ENCODE measurements at regions not wholly inside any gene's neighbourhood (a gene's known extent, or its start where the extent isn't known, plus 50 kb on each side); places are given as distances from the start of the nearest gene placed in this dataset.

GRCh38 chr20:50273601-50274491 is 83.2 kb downstream of the CEBPB start:
- DNase-seq = no peak

- DNase-seq = no peak
These were observed 84.2 kb downstream of the CEBPB start for GRCh38 chr20:50274570-50275430.

GRCh38 chr20:50276119-50277063 is 85.8 kb downstream of the CEBPB start:
- DNase-seq = no peak

- DNase-seq = no peak
These were observed 86.4 kb downstream of the CEBPB start for GRCh38 chr20:50277064-50277415.

- DNase-seq = no peak
These were observed 87.1 kb downstream of the CEBPB start for GRCh38 chr20:50277460-50278376.

GRCh38 chr20:50278377-50278683 is 87.7 kb downstream of the CEBPB start:
- DNase-seq = no peak

DNA sequence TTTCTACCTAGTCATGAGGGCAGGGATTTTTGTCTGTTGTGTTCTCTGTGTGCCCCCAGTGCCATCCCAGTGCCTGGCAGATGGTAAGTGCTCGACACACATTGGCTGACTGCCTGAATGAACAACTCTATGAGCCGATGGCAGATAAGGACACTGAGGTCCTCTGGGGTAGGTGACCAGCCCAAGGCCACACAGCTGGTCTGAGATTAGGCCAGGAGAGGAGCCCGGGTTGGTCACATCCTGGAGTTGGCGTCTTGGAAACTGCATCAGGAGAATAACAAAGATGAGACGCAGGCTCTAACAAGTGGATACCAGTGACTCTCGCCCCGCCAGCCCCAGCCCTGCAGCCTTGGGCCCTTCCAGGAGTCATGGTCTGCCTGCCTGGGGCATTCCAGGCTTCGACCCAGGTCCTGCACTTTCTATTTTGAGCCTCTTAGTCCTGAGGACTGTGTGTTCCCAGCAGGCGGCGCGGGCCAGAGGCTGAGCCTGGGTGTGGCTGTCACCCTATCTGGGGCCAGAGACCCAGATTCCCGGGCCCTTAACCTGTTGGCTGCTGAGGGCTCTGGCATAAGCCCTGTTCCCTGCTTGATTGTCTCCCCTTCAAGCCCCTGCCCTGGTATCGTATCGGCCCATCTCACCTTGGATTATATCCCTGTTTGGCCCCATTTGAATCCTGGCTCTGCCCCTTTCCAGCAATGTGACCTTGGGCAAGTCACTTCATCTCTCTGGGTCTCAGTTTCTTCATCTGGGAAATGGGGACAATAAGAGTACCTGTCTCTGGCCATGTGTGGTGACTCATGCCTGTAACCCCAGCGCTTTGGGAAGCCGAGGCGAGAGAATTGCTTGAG is 88.3 kb downstream of the CEBPB start:
- no peak for DNase-seq

DNA sequence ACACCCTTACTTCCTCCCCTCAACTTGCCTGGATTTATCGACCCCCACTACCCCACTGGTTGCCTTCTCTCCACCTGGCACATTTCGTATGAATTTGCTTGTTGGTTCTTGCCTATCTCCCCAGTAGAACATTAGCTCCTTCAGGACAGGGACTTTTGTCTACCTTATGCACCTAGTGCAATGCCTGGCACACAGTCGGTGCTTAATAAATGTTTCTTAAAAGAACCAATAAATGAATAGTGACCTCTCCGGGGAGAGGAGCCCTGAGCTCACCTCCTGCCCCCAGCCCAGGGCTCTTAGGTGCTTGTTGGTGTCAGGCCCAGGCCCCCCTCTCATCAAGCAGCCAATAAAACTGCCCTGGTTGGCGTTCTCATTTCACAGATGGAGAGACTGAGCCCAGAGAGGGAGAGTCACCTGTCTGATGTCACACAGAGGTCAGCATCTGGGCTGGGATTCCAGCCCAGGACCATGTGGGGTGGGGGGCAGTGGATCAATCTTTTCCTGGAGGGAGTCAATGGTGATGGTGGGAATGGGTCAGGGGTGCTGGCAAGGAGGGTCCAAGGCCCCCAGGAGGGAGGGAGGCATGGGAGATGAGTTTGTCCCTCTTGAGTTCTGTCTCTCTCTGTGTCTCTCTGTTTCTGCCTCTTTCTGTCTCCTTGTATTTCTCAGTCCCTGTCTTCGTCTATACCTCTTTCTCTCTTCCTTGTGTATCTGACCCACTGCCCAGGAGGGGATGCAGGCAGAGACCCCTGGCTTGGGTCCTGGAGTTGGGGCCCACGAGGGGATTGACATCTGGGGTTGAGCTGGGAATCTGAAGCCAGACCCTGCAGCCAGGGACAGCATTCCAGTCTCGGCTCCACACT is 89.6 kb downstream of the CEBPB start:
- DNase-seq = no peak

DNA sequence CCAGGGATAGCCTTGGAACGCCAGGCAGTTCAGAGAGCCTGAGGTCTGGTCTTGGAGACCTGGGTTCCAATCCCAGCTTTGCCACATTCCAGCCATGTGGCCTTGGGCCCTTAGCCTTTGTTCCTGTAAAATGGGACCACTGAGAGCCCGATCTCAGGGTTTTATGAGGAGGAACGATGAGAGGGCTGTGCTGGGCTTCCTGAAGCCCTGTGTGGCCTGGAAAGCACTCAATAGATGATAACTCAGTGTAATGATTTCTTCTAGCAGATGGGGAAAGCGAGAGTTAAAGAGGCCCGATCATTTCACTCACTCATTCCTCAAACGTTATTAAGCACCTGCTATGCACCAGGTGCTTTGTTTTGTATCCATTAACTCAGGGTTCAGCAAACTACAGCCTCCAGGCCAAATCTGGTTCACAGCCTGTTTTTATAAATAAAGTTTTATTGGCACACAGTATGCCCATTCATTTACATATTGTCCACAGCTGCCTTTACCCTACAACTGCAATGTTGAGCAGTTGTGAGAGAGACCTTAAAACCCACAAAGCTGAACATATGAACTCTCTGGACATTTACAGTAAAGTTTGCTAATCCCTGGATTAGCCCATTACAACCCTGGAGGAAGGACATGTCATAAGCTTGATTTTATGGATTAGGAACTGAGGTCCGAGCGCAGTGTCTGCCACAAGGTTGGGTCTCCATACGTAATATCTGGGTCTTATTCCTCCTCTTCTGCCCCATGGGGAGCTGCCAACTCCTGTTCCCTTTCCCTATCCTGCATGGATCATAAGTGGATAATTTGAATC is 90.4 kb downstream of the CEBPB start:
- DNase-seq = no peak

DNA sequence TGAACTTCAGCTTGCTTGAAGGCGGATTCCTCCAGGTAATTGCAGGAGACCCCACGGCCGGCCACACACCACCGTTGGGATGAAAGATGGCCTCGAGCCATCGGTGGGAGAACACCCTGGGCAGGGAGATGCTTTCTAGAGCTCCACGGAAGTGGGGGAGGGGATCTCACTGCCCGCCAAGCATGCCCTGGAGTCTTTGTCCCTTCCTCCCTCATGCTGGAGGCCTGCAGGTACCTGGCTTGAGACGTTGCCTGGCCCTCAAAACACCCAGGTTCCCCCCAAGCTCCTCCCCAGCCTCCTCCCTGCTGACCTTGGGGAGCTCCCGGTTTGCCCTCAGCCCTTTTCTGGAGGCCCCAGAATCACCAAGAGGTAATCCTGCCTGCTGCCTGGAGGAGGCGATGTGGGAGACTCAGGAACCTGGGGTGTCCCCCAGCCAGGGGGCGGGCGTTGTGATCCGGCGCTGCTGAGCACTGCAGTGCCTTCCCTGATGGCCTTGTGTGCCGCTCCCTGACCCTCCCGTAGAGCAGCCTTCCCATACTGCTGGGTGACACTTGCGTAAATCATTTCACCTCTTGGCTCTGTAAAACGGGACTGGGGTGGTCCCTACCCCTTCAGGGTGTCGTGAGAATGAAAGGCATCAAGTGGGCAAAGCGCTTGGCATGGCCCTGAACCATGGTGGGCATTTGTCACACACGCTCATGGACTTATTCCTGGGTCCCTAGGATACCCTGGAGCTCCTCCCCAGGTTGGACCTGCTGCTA is 91.4 kb downstream of the CEBPB start:
- no peak for DNase-seq

GRCh38 chr20:50282592-50283241 is 92.1 kb downstream of the CEBPB start:
- DNase-seq = no peak

DNA sequence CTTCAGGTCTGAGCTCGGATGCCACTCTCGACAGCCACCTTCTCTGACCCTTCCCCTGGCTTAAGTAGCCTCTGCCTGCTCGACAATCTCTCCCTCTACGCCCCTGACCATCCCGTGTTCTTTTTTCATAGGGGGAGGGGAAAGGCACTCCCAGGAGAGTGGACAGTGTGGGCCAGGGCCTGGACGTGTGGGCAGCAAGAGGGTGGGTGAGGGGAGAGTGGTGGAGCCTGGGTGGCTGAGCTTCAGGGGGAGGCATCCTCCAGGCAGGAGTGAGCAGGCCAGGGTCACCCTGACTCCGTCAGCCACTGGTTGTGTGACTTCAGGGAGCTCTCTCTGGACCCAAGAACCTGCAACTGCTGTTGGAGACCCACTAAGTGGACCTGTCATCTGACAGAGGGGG is 92.7 kb downstream of the CEBPB start:
- DNase-seq = no peak

DNA sequence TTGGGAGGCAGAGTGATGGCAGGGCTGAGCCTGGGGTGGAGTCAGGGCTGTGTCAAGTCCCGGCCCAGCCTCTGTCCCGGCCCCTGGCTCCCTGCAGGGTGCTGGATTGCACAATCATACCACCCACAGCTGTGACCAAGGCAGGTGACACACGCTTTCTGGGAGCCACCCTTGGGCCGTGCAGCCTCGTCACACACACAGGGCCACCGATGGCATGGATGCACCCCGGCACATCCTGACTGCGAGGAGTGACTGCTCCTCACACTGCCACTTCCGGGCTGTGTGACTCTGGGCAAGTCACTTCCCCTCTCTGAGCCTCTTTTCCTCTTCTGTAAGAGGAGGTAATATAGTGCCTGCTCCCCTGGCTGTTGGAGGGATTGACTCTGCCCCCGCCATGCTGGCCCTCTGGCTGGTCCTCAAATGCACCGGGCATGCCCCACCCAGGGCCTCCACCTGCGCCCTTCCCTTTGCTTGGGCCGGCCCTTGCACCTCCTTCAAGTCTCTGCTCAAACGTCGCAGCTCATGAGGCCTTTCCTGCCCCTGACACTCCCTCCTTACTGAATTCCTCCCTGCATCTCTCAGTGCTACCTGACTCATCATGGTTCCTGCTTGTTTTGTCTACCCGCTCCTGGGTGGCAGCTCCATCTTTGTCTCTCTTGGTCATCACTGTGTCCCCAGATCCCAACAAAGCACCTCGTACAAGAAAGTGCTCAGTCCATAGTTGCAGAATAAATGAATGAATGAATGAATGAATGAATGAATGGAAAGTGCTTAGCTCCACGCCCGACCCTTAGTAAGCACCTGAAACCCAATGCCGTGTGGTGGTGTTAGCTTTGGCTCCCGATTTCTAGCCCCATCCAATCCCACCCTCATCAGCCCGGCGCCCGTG is 93.5 kb downstream of the CEBPB start:
- DNase-seq = no peak

DNA sequence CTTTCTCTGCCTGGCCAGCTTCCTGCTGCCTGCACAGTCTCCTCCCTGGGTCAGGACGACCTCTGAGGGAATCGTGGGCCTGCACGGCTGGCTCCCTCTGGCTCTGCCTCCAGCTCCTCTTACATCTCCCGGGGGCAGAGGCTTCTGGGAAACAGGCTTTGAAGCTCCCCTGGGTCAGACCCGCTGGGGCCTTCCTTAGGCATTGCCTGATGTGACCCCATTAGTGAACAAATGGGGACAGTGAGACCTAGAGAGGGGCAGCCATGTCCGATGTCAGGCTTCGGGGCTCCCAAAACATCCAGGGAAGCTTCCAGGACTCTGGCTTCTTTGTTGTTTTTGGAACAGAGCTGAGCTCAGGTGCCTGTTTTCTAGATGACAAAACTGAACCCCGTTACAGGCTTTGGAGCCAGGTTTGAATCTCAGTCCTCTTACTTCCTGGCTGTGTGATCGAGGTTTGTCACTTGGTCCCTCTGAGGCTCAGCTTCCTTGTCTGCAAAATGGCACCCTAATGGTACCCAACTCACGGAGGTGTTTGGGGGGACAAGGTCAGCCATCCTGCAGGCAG is 94.3 kb downstream of the CEBPB start:
- no peak for DNase-seq

GRCh38 chr20:50285376-50286173 is 94.9 kb downstream of the CEBPB start:
- no peak for DNase-seq

GRCh38 chr20:50286174-50286511 is 95.5 kb downstream of the CEBPB start:
- no peak for DNase-seq
